ENCODE measurements at regions not wholly inside any gene's neighbourhood (a gene's known extent, or its start where the extent isn't known, plus 50 kb on each side); places are given as distances from the start of the nearest gene placed in this dataset.

DNA sequence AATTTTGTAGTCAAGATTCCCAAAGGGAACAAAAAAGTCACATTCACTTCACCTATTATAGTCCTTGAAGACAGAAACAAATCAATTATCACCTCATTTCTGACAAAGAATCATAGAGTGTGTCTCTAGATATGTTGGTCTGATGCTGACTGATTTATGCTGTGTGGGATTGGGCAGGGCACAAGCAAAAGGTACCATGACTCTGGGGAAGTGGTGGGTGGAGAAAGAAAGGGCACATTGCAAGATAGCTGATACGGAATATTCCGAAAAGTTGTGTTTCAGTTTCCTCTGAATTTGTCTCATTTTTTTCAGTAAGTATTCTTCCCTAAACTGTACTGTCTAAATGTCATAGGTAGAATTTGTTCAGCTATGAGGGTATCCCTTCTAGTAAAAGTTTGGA is 268.0 kb downstream of the MREG start:
- Histone ChIP-seq H3K27ac (ENCODE audit: low read depth, low read length) (no peak overlapping the region), H3K9me3 (ENCODE audit: control insufficient read depth in 5 of 5, low read length in 5 of 5) (no peaks in the 10 kb centered on the region), H3K4me1 (ENCODE audit: control insufficient read depth in 5 of 5, insufficient read depth in 5 of 5, low read length in 5 of 5) (peaks cover 12 to 39% (median 22%) of the 10 kb centered on the region in 5 donors), H3K9ac (ENCODE audit: low read length in 5 of 5) (no peak overlapping the region), H3K36me3 (ENCODE audit: control insufficient read depth in 5 of 5, insufficient read depth in 5 of 5, low read length in 5 of 5) (no peaks in the 10 kb centered on the region), H3K27me3 (ENCODE audit: control insufficient read depth in 5 of 5, insufficient read depth in 4 of 5, low read length in 5 of 5) (no peaks in the 10 kb centered on the region), H3K4me3 (ENCODE audit: low read depth in 1 of 5, low read length in 5 of 5) (no peak overlapping the region)

DNA sequence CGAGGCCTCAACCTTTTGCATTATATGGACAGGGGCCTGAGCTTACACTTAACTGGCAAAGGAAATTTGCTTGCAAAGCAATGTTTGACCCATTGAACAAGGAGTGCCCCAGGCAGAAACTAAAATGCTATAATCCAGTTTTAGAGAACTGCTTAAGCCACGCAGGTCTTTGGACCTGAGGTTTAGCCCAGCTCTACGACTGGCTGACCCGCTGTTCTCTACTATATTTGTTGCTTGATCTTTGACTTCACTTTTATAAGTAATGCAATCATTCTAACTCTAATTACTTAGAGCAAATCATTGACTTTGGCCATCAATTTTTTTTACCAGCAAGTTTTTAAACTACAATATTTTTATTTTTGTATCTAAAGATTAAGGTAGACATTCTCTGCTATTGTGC is 268.8 kb downstream of the MREG start:
- Histone ChIP-seq H3K9me3 (ENCODE audit: control insufficient read depth in 5 of 5, low read length in 5 of 5) (no peaks in the 10 kb centered on the region), H3K27me3 (ENCODE audit: control insufficient read depth in 5 of 5, insufficient read depth in 4 of 5, low read length in 5 of 5) (no peaks in the 10 kb centered on the region), H3K4me1 (ENCODE audit: control insufficient read depth in 5 of 5, insufficient read depth in 5 of 5, low read length in 5 of 5) (peaks cover 8 to 30% (median 16%) of the 10 kb centered on the region in 5 donors), H3K27ac (ENCODE audit: low read depth, low read length) (no peak overlapping the region), H3K4me3 (ENCODE audit: low read depth in 1 of 5, low read length in 5 of 5) (no peak overlapping the region), H3K9ac (ENCODE audit: low read length in 5 of 5) (no peak overlapping the region), H3K36me3 (ENCODE audit: control insufficient read depth in 5 of 5, insufficient read depth in 5 of 5, low read length in 5 of 5) (no peaks in the 10 kb centered on the region)

DNA sequence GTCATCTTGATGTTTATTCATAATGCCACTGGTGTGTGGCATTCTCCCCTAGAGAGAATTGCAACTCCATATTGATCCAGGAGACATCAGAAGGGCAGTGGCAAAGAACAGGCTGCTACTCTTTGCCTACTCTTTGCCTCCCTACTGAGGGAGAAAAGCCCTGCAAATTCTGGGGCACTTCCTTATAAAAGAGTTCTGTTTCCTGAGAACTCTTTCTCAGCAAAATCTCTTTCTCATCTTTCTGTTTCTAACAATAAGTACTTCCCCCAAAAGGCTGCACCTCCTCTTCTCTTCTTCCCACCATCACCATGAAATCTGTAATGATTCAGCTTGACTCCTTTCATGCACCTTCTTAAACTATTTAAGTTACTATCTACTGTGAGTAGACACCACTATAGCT is 270.3 kb downstream of the MREG start:
- H3K27me3 ChIP-seq (ENCODE audit: control insufficient read depth in 5 of 5, insufficient read depth in 4 of 5, low read length in 5 of 5): no peaks in the 10 kb centered on the region
- no peak overlapping the region for H3K4me3 ChIP-seq (ENCODE audit: low read depth in 1 of 5, low read length in 5 of 5)
- no peak overlapping the region for H3K9ac ChIP-seq (ENCODE audit: low read length in 5 of 5)
- peaks cover 0 to 16% (median 1%) of the 10 kb centered on the region in 5 donors for H3K4me1 ChIP-seq (ENCODE audit: control insufficient read depth in 5 of 5, insufficient read depth in 5 of 5, low read length in 5 of 5)
- no peaks in the 10 kb centered on the region for H3K9me3 ChIP-seq (ENCODE audit: control insufficient read depth in 5 of 5, low read length in 5 of 5)
- no peak overlapping the region for H3K27ac ChIP-seq (ENCODE audit: low read depth, low read length)
- H3K36me3 ChIP-seq (ENCODE audit: control insufficient read depth in 5 of 5, insufficient read depth in 5 of 5, low read length in 5 of 5): no peaks in the 10 kb centered on the region

DNA sequence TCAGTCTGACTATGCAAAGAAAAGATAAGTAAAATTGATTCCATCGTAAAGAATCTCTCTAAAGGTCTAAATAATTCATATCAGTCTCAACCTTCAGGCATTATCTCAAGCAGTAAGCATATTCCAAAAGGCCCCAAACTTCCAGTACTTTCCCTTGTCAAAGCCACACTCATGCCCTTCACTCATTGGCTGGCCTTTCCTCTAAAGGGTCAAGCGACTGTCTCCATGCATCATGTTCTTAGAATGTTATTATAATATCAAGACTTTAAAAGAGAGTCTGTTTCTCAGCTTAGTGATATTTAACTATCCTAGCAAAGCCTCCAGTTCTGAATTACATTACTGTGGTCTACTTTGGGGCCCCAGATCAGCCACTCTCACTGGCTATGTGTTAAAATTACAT is 271.3 kb downstream of the MREG start:
- Histone ChIP-seq H3K4me1 (ENCODE audit: control insufficient read depth in 5 of 5, insufficient read depth in 5 of 5, low read length in 5 of 5) (peaks cover 0 to 14% (median 4%) of the 10 kb centered on the region in 5 donors), H3K27ac (ENCODE audit: low read depth, low read length) (no peak overlapping the region), H3K36me3 (ENCODE audit: control insufficient read depth in 5 of 5, insufficient read depth in 5 of 5, low read length in 5 of 5) (no peaks in the 10 kb centered on the region), H3K9me3 (ENCODE audit: control insufficient read depth in 5 of 5, low read length in 5 of 5) (no peaks in the 10 kb centered on the region), H3K27me3 (ENCODE audit: control insufficient read depth in 5 of 5, insufficient read depth in 4 of 5, low read length in 5 of 5) (no peaks in the 10 kb centered on the region), H3K4me3 (ENCODE audit: low read depth in 1 of 5, low read length in 5 of 5) (no peak overlapping the region), H3K9ac (ENCODE audit: low read length in 5 of 5) (no peak overlapping the region)

DNA sequence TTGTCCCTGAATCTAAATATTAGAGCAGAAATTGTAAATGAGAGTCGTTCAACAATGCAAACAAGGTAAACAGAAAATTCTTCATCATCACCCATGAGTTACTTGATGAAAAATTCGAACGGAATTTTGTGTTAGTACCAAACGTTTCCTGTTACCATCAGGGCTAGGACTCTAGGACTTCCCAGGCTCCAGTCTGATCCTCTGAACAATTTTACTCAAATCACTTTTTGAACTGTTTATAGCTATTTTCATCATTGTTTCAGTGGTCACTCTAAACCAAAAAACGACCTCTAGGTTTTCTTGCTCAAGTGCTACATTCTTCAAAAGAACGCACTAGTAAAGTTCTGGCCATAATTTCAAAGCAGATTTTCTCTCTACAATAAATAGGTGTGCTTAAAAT is 273.3 kb downstream of the MREG start:
- Histone ChIP-seq H3K4me3 (ENCODE audit: low read depth in 1 of 5, low read length in 5 of 5) (no peak overlapping the region), H3K36me3 (ENCODE audit: control insufficient read depth in 5 of 5, insufficient read depth in 5 of 5, low read length in 5 of 5) (no peaks in the 10 kb centered on the region), H3K9me3 (ENCODE audit: control insufficient read depth in 5 of 5, low read length in 5 of 5) (no peaks in the 10 kb centered on the region), H3K27ac (ENCODE audit: low read depth, low read length) (no peak overlapping the region), H3K27me3 (ENCODE audit: control insufficient read depth in 5 of 5, insufficient read depth in 4 of 5, low read length in 5 of 5) (no peaks in the 10 kb centered on the region), H3K4me1 (ENCODE audit: control insufficient read depth in 5 of 5, insufficient read depth in 5 of 5, low read length in 5 of 5) (peaks cover 0 to 4% (median 0%) of the 10 kb centered on the region in 5 donors), H3K9ac (ENCODE audit: low read length in 5 of 5) (no peak overlapping the region)

DNA sequence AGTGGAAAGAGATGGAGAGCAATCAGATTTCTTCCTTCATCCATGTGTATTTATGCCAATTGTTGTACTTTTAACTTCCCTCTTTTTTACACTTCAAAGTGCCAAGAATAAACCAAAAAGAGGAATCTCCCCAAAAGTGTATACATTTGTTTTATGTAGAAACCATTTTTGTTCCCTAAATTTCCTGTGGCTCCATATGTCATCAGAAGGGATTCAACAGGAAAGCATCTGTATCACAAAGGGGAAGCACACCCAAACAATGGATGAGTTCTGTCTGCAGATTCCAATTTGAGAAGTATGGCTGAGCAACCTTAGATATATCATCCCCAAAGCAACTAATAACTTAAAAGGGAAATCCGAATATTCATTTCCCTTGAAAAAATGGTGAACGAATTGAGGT is 275.0 kb downstream of the MREG start:
- H3K27ac ChIP-seq (ENCODE audit: low read depth, low read length): no peak overlapping the region
- peaks cover 0 to 4% (median 0%) of the 10 kb centered on the region in 5 donors for H3K4me1 ChIP-seq (ENCODE audit: control insufficient read depth in 5 of 5, insufficient read depth in 5 of 5, low read length in 5 of 5)
- no peak overlapping the region for H3K4me3 ChIP-seq (ENCODE audit: low read depth in 1 of 5, low read length in 5 of 5)
- H3K9me3 ChIP-seq (ENCODE audit: control insufficient read depth in 5 of 5, low read length in 5 of 5): no peaks in the 10 kb centered on the region
- no peaks in the 10 kb centered on the region for H3K36me3 ChIP-seq (ENCODE audit: control insufficient read depth in 5 of 5, insufficient read depth in 5 of 5, low read length in 5 of 5)
- no peak overlapping the region for H3K9ac ChIP-seq (ENCODE audit: low read length in 5 of 5)
- H3K27me3 ChIP-seq (ENCODE audit: control insufficient read depth in 5 of 5, insufficient read depth in 4 of 5, low read length in 5 of 5): no peaks in the 10 kb centered on the region

DNA sequence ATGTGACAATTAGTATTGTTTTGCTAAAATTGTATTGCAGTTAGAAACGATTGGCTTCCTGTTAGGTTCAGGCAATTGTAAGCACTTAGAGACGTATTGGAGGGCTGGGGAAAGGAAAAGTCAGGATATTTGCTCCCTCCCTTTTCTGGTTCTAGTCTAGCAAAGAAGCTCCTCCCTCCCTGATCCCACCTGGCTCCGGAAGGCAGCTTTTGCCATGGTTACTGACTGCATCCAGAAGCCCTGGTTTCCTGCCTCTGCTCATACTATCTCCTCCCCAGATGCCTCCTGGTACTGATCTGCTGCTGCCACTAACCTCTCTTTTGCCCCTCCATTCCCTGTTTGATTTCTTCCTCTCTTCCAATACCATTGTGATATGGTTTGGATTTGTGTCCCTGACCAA is 275.9 kb downstream of the MREG start:
- H3K27me3 ChIP-seq (ENCODE audit: control insufficient read depth in 5 of 5, insufficient read depth in 4 of 5, low read length in 5 of 5): no peaks in the 10 kb centered on the region
- no peak overlapping the region for H3K27ac ChIP-seq (ENCODE audit: low read depth, low read length)
- no peaks in the 10 kb centered on the region for H3K9me3 ChIP-seq (ENCODE audit: control insufficient read depth in 5 of 5, low read length in 5 of 5)
- no peak overlapping the region for H3K9ac ChIP-seq (ENCODE audit: low read length in 5 of 5)
- no peak overlapping the region for H3K4me3 ChIP-seq (ENCODE audit: low read depth in 1 of 5, low read length in 5 of 5)
- peaks cover 0 to 4% (median 0%) of the 10 kb centered on the region in 5 donors for H3K4me1 ChIP-seq (ENCODE audit: control insufficient read depth in 5 of 5, insufficient read depth in 5 of 5, low read length in 5 of 5)
- H3K36me3 ChIP-seq (ENCODE audit: control insufficient read depth in 5 of 5, insufficient read depth in 5 of 5, low read length in 5 of 5): no peaks in the 10 kb centered on the region

DNA sequence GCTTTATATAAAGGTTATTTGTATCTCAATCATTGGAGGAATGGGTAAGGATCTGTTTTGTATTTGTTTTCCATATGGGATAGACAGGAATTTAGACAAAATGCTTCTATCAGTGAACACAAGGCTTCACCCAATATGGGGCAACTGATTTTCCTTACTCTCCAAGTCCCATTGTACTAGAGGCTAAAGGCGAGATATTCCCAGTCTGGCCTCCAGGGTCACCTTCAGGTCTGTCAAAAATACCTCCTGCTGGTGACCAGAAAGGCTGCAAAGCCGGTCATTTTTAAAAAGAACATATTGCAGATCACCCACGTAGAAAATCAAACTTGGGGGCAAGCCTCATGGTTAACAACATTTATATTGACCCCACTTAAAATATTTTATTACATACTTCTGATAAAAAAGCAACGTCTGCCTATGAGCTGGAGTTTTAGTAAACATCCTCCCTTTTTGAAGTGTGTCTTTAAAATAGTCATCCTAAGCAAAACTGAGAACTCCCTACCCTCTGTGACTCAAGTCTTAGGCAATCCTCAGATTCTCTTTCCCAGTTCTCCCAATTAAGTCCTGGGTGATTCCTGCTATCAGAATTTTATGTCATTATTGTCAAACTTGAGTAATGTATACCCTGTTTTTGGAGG is 276.6 kb downstream of the MREG start:
- H3K27me3 ChIP-seq (ENCODE audit: control insufficient read depth in 5 of 5, insufficient read depth in 4 of 5, low read length in 5 of 5): no peaks in the 10 kb centered on the region
- H3K4me3 ChIP-seq (ENCODE audit: low read depth in 1 of 5, low read length in 5 of 5): no peak overlapping the region
- H3K9me3 ChIP-seq (ENCODE audit: control insufficient read depth in 5 of 5, low read length in 5 of 5): no peaks in the 10 kb centered on the region
- H3K9ac ChIP-seq (ENCODE audit: low read length in 5 of 5): no peak overlapping the region
- H3K27ac ChIP-seq (ENCODE audit: low read depth, low read length): no peak overlapping the region
- H3K4me1 ChIP-seq (ENCODE audit: control insufficient read depth in 5 of 5, insufficient read depth in 5 of 5, low read length in 5 of 5): peaks cover 0 to 4% (median 0%) of the 10 kb centered on the region in 5 donors
- H3K36me3 ChIP-seq (ENCODE audit: control insufficient read depth in 5 of 5, insufficient read depth in 5 of 5, low read length in 5 of 5): no peaks in the 10 kb centered on the region

DNA sequence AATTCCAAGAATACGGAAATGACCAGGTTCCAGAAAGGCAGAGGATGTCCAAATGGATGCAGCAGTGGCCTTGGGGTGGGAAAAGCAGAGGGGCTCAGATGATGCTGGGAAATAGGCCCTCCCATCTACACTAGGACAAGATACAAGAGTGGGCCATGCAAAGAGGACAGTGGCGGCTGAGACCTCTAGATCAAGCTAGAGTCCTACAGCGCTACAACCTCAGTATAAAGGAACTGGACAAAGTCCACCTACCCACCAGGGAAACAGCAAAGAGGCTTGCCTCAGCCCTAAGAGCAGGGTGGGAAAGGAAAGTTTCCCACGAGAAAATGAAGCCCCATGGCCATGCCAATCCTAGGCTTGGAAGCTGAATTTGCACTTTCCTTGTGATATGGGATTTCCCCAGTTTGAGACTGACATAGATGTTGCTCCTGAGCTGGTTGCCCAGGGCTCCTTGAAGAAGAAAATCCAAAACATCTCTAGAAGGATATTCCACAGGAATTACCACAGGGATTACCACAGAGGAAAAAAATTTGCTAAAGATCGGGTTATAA is 282.2 kb downstream of the MREG start:
- H3K27ac ChIP-seq (ENCODE audit: low read depth, low read length): no peak overlapping the region
- H3K27me3 ChIP-seq (ENCODE audit: control insufficient read depth in 5 of 5, insufficient read depth in 4 of 5, low read length in 5 of 5): no peaks in the 10 kb centered on the region
- H3K4me3 ChIP-seq (ENCODE audit: low read depth in 1 of 5, low read length in 5 of 5): no peak overlapping the region
- no peaks in the 10 kb centered on the region for H3K36me3 ChIP-seq (ENCODE audit: control insufficient read depth in 5 of 5, insufficient read depth in 5 of 5, low read length in 5 of 5)
- peaks cover 0 to 8% (median 0%) of the 10 kb centered on the region in 5 donors for H3K4me1 ChIP-seq (ENCODE audit: control insufficient read depth in 5 of 5, insufficient read depth in 5 of 5, low read length in 5 of 5)
- no peak overlapping the region for H3K9ac ChIP-seq (ENCODE audit: low read length in 5 of 5)
- H3K9me3 ChIP-seq (ENCODE audit: control insufficient read depth in 5 of 5, low read length in 5 of 5): no peaks in the 10 kb centered on the region

DNA sequence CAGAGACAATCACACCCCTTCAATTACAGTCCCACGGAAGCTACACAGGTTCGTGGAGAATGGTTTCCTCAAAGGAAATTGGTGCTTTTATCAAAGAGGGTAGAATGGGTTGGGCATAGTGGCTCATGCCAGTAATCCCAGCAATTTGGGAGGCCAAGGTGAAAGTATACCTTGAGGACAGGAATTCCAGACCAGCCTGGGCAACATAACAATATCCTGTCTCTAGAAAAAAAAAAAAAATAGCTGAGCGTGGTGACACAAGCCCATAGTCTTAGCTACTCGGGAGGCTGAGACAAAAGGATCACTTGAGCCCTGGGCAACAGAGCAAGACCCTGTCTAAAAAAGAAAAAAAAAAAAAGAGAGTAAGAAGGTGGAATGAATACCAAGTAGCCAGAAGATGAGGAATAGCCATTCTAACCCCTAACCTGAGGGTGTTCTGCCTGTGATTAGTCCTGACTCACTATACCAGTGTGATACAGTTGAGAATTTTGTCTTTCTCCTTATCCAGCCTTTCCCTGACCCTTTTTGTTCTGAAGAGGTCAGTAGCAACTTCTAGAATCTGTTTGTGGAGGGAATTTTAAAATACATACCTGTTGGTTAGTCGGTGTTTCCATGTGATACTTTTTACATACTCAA is 283.2 kb downstream of the MREG start:
- no peak overlapping the region for H3K4me3 ChIP-seq (ENCODE audit: low read depth in 1 of 5, low read length in 5 of 5)
- peaks cover 0 to 8% (median 0%) of the 10 kb centered on the region in 5 donors for H3K4me1 ChIP-seq (ENCODE audit: control insufficient read depth in 5 of 5, insufficient read depth in 5 of 5, low read length in 5 of 5)
- H3K27ac ChIP-seq (ENCODE audit: low read depth, low read length): no peak overlapping the region
- H3K27me3 ChIP-seq (ENCODE audit: control insufficient read depth in 5 of 5, insufficient read depth in 4 of 5, low read length in 5 of 5): no peaks in the 10 kb centered on the region
- no peaks in the 10 kb centered on the region for H3K36me3 ChIP-seq (ENCODE audit: control insufficient read depth in 5 of 5, insufficient read depth in 5 of 5, low read length in 5 of 5)
- H3K9ac ChIP-seq (ENCODE audit: low read length in 5 of 5): no peak overlapping the region
- H3K9me3 ChIP-seq (ENCODE audit: control insufficient read depth in 5 of 5, low read length in 5 of 5): no peaks in the 10 kb centered on the region
